IPS-11a (cell line): ENCODE measurements at regions not wholly inside any gene's neighbourhood (a gene's known extent, or its start where the extent isn't known, plus 50 kb on each side); places are given as distances from the start of the nearest gene placed in this dataset.

Experiments
- H3K4me3 ChIP-seq: one replicate; pipeline ENCODE4 v1.5.1; 2013; ENCODE audit warnings: low read depth, low read length, control low read depth

GRCh38 chr1:187872550-187872949, 1043.8 kb downstream of the PLA2G4A start:
- no peak overlapping the region for H3K4me3 ChIP-seq

DNA sequence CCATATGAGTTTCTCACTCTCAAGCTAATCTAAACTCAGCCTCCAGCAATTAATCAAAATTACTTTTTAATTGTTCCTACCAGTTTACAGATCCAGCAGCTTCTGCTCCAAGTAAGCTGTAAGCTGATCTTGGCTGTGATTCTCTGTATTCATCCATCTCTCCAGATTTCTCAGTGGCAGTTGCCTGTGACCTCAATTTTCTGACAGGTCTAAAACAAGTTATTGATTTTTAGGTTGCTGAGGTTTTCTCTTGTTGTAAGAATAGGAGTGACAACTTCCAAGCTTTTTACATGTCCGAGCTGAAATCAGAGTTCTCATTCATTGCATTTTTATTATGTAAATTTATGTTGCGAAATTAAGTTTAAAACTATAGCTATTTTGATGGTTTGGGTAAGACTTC, 1044.4 kb downstream of the PLA2G4A start:
- no peak overlapping the region for H3K4me3 ChIP-seq

GRCh38 chr1:187876775-187877174, 1048.0 kb downstream of the PLA2G4A start:
- no peak overlapping the region for H3K4me3 ChIP-seq

DNA sequence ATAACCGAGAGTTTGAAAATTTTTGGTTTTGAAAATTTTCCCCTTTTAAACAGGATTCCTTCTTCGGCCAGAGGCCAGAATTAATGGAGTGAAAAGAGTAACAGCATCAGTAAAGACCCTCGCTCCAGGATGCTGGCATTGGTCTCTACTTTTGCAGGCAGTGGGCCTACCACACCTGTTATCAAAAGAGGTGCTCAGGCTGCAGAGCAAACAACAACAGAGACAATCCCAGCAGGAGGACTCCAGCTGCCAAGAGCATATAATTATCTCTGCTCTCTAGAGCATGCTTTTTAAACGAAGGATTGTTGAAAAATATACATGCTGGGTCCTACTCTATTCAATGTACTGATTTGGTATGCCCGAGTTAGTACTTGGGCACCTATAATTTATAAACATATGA, 1048.5 kb downstream of the PLA2G4A start:
- H3K4me3 ChIP-seq, result no peak overlapping the region

DNA sequence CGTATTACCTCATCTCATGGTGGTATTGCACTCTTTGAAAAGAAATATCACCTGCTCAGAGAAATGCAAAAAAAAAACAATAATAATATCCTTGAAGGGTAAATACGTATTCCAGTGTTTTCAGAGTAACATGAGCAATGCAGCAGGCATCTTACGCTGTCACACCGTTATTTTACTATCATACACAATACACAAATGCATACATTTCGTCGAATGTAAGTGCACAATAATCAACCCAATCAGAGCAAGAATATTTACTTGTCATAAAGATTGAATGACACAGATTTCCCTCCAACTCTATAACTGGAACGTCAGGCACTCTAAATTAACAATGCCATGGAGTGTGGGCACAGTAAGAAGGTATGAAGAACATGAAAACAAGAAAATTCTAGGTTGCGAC, 1050.1 kb downstream of the PLA2G4A start:
- no peak overlapping the region for H3K4me3 ChIP-seq

DNA sequence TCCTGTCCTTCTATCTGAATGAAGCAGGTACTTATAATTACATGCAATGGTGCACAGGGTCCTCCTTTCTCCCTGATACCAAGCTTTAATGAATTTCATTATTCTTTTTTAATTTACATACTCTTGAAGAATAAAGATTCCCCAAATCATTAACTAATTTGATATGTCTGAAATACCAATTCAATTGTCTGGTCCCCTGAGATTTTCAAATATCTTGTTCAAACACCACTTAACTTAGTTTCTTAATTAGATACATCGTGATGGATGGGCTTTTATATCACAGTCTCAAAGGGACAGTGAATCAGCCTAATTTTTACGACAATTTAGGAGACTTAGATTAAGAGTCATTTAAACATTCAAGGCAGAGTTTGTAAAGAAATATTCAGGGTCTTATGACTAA, 1054.6 kb downstream of the PLA2G4A start:
- no peak overlapping the region for H3K4me3 ChIP-seq

DNA sequence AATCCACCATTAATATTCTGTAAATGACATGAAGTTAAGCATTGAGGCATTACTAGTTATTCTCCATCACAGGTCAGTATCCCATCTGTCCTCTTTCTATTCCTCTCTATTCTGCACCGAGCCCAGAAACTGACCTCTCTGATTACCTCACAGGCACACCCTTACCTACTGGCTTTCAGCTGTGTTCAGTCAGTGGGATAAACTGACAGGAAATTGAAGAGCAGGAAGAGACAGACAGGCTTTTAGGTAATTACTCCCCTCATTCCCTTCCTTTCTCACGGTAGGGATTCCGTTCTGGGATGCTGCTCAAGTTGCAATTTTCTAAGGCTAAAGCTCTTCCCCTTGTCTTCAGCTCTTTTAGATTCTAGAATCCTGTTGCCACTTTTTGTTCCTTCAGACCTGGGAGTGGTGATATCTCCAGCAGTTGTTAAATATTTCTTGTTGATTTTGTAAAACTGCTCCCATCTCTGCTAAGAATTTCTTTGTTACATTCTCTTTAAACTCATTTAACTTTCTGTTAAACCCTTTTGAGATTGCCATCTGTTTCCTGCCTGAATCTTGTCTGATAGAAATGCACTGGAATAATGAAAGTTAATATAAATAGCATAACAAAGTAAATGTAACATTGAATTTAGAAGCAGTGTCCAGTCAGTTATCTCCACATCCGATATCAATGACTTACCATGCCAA, 1063.4 kb downstream of the PLA2G4A start:
- no peak overlapping the region for H3K4me3 ChIP-seq

DNA sequence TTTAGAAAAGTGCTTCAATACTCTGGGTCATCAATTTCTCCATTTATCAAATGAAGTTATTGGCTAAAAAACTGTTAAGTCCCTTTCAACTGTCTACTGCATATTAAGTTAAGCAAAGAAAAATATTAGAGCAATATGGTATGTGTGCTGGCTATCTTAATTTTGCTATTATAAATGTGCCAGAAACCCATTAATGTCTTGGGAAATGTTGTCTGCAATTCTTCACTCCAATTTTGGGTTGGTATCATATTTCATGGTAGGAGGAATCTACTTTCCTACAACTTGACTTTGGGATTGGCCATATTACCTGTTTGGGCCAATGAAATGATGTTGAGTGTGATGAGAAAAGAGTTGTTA, 1063.9 kb downstream of the PLA2G4A start:
- H3K4me3 ChIP-seq, result no peak overlapping the region

DNA sequence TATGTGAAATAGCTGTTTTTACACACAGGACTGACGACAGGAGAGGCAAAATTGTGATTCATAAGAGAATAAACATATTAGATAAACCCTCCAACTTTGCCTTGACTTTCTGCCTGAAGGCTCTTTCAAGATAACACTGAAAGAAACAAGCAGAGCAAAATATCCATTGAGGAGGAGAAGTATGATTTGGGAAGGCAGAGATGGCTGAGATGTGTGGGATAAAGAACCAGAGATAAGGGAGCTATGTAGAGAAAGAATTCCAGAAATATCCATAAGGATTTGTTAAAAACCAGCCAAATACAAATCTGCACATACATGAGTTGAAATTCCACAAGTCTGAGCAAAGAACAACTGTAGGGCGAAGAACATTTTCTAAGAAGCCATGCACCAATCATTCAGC, 1064.7 kb downstream of the PLA2G4A start:
- no peak overlapping the region for H3K4me3 ChIP-seq

DNA sequence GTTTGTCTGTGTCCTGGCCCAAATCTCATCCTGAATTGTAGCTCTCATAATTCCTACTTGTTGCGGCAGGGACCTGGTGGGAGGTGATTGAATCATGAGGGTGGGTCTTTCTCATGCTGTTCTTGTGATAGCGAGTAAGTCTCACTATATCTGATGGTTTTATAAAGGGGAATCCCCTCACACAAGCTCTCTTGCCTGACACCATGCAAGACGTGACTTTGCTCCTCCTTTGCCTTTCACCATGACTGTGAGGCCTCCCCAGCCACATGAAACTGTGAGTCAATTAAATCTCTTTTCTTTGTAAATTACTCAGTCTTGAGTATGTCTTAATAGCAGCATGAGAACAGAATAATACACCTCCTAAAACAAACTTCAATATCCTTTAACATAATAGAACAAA, 1065.6 kb downstream of the PLA2G4A start:
- H3K4me3 ChIP-seq, result no peak overlapping the region

GRCh38 chr1:187903223-187903622, 1074.5 kb downstream of the PLA2G4A start:
- H3K4me3 ChIP-seq, result no peak overlapping the region

DNA sequence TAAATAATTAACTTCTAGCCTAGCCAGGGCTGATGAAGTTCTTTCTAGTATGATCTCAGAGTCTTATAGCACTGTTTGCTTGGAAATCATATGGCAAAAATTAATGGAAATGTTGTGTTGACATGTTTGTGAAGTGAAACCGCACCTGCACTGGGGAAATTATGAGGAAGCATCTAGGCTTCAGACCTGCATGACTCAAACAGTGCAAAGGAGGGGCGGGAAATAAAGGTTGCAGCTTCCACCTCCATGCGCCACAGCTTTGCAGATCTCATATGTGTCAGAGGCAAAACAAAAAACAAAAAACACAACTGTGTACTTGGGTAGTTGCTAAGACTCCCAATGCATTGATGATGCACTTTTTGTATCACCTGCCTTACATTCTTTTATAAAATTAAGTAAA, 1080.6 kb downstream of the PLA2G4A start:
- H3K4me3 ChIP-seq, result no peak overlapping the region

DNA sequence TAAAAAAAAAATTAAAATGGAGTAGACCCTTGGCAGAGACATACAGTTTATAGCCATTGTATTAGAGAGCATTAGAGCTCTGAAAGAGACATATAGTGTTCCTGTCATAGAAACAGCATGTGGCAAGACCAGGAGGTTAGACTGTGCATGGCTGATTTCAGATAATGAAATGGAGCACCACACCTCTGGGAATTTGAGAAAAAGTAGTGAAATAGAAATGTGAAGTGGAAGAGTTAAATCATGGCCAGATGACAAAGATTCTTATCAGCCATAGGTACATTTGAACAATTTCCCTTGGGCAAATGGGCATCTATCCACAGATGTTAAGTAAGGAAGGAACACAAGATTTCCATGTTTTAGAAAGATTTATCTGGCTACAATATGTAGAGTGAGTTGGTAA, 1083.1 kb downstream of the PLA2G4A start:
- no peak overlapping the region for H3K4me3 ChIP-seq

DNA sequence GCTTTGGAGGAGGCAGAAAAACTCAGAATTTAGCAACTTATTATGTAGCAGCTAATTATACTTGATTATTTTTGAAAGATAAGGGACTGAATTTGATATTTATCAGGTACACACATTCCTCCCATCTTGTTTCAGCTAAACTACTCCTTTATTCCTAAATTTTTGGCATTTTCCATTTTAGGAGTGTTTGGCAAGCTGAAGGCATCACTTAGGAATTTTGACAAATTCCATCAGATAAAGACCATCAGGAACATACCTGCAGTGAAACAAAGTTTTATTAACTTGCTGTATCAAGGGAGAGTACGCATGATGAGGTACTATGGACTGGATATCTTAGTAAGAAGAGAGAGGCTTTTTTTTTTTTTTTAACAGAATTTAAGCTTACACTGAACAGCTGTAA, 1092.2 kb downstream of the PLA2G4A start:
- H3K4me3 ChIP-seq, result no peak overlapping the region

GRCh38 chr1:187921426-187921825, 1092.7 kb downstream of the PLA2G4A start:
- H3K4me3 ChIP-seq, result no peak overlapping the region

DNA sequence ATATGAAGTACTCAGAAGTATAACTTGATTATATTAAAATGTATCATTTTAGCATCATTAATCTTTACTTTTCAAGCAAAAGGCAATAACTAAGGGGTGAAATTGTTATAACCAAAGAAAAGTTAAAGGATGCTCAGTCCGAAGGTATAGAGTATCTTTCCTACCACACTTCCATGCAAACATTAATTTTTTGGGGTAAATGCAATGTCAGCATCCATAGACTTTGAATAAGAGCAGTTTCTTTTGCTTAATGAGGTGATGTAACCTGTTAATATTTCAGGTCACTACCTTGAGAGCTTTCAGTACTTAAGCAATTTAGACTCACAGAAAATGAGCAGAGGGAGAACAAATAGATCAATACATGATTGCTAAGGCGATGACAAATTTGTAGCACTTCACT, 1093.5 kb downstream of the PLA2G4A start:
- no peak overlapping the region for H3K4me3 ChIP-seq

DNA sequence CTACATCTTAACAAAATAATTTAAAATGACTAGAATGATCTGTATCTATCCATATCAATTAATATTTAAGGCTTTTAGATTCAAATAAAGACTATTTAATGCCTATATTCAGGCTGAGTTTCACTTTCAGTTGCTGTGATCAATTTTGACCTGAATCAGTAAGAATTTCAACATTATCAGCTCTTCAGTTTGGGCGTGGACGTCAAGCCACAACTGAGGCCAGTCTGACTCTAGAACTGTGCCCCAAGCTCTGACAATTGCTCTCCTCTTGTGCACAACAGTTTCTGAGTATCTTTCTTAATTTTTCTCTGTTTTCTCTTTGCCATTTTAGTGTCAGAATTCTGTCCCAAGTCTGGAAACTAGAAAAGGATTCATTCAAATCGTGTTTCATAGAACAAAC, 1095.5 kb downstream of the PLA2G4A start:
- no peak overlapping the region for H3K4me3 ChIP-seq

DNA sequence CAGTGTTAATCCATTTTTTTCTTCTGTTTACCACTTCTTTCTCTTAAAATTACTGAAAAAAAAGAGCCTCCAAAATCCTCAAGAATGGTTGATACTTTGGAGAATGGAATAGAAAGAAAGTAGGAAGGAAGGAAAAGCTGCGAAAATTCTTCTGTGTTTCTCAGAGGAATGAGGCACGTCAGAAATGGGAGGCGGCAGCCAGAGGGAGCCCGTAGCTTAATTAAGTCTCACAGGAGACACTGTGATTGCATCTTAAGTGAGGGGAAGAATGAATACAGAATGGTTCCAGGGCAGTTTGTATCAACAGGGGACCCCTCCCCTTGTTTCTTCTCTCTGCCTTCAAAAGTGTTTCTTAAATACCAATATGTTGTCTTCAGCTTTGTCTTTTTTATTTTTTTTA, 1099.5 kb downstream of the PLA2G4A start:
- H3K4me3 ChIP-seq, result no peak overlapping the region

- H3K4me3 ChIP-seq, result no peak overlapping the region
These were observed 1099.9 kb downstream of the PLA2G4A start for GRCh38 chr1:187928696-187929095.

- no peak overlapping the region for H3K4me3 ChIP-seq
These were observed 1103.0 kb downstream of the PLA2G4A start for GRCh38 chr1:187931776-187932175.

GRCh38 chr1:187933562-187934419, 1105.0 kb downstream of the PLA2G4A start:
- no peak overlapping the region for H3K4me3 ChIP-seq

- no peak overlapping the region for H3K4me3 ChIP-seq
These were observed 1107.9 kb downstream of the PLA2G4A start for GRCh38 chr1:187936667-187937066.

DNA sequence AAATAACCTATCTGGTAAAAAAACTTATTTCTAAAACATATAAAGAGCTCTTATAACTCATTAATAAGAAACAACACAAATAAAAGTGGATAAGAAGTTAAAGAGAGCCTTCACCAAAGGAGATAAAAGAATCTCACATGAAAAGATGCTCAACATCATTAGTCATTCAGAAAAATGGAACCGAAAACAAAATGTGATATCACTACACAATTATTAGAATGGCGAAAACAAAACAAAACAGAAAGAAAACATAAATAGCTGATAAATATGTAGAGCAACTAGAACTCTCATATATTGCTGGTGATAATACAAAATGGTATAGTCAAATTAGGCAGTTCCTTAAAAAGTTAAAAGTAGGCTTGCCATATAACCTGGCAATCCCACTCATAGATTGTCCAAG, 1109.3 kb downstream of the PLA2G4A start:
- no peak overlapping the region for H3K4me3 ChIP-seq
